NCI-H1092 (cell line): ENCODE measurements at regions not wholly inside any gene's neighbourhood (a gene's known extent, or its start where the extent isn't known, plus 50 kb on each side); places are given as distances from the start of the nearest gene placed in this dataset.

ENCODE experiments used
- DNase-seq: peaks from one replicate; lab custom pipeline; 2025; lab: John Stamatoyannopoulos, UW

GRCh38 chr2:176502619-176503018, 233.4 kb downstream of the MTX2 start:
- no peak for DNase-seq

GRCh38 chr2:176503776-176504175, 234.5 kb downstream of the MTX2 start:
- no peak for DNase-seq

- DNase-seq = no peak
Observed at GRCh38 chr2:176504440-176504839, 235.2 kb downstream of the MTX2 start.

- no peak for DNase-seq
Observed at GRCh38 chr2:176507786-176508185, 238.5 kb downstream of the MTX2 start.

GRCh38 chr2:176508374-176508773, 239.1 kb downstream of the MTX2 start:
- no peak for DNase-seq

GRCh38 chr2:176508984-176509740, 239.9 kb downstream of the MTX2 start:
- no peak for DNase-seq

- no peak for DNase-seq
Observed at GRCh38 chr2:176514276-176514675, 245.0 kb downstream of the MTX2 start.

- DNase-seq = no peak
Observed at GRCh38 chr2:176514805-176515500, 245.7 kb downstream of the MTX2 start.

GRCh38 chr2:176516051-176516602, 246.9 kb downstream of the MTX2 start:
- DNase-seq = no peak

- no peak for DNase-seq
Observed at GRCh38 chr2:176518823-176519222, 249.6 kb downstream of the MTX2 start.

GRCh38 chr2:176521878-176522670, 252.8 kb downstream of the MTX2 start:
- DNase-seq = no peak

GRCh38 chr2:176525086-176525485, 255.8 kb downstream of the MTX2 start:
- DNase-seq = no peak

- DNase-seq = peak; percentile 79
Observed at GRCh38 chr2:176526995-176527901, 258.0 kb downstream of the MTX2 start.

- no peak for DNase-seq
Observed at GRCh38 chr2:176531608-176532007, 262.4 kb downstream of the MTX2 start.

- no peak for DNase-seq
Observed at GRCh38 chr2:176533505-176534193, 264.4 kb downstream of the MTX2 start.

GRCh38 chr2:176534798-176535466, 265.7 kb downstream of the MTX2 start:
- DNase-seq = peak; percentile 43

- peak; percentile 40 for DNase-seq
Observed at GRCh38 chr2:176535467-176536113, 266.3 kb downstream of the MTX2 start.

- peak; percentile 1 for DNase-seq
Observed at GRCh38 chr2:176536439-176537133, 267.3 kb downstream of the MTX2 start.

- DNase-seq = no peak
Observed at GRCh38 chr2:176537932-176538331, 268.7 kb downstream of the MTX2 start.
